HCT116 (cell line): ENCODE measurements at regions not wholly inside any gene's neighbourhood (a gene's known extent, or its start where the extent isn't known, plus 50 kb on each side); places are given as distances from the start of the nearest gene placed in this dataset.

Source experiments
- ATAC-seq: fragments of 200-7000 bp; cut with Tn5 transposase; 2 replicates; pipeline ENCODE4 v1.9.1; 2020; ENCODE audit warnings: mild to moderate bottlenecking, moderate library complexity
- BruUV-seq: library from RNA; stranded (reverse); fragments of 400-500 nt; replicated peaks from 2 replicates; lab custom pipeline; 2021; lab: Mats Ljungman, UMichigan
- CTCF ChIA-PET: fragments of 300-600 bp; sonication (Branson Sonifier 250); formaldehyde crosslinking; loops from one replicate; lab custom pipeline; 2021; ENCODE audit warnings: antibody characterized with exemption; lab: Charles Lee
- POLR2A ChIA-PET: fragments of 300-600, 350-600 bp; sonication (Branson Sonifier 250); formaldehyde crosslinking; loops from one replicate; lab custom pipeline; 2021; ENCODE audit warnings: antibody characterized with exemption; lab: Charles Lee
- RAD21 ChIA-PET, 2 experiments: fragments of 300-600 bp; sonication (Branson Sonifier 250); formaldehyde crosslinking; loops; one replicate each; lab custom pipeline; 2023; ENCODE audit warnings: low total read pairs in 2 of 2; ENCODE audit not compliant: uncharacterized antibody in 2 of 2, unreplicated experiment in 2 of 2, low non-redundant PET in 1 of 2; lab: Charles Lee
- DNase-seq: peaks from one replicate; pipeline ENCODE4 v3.0.0-alpha.2; 2010; ENCODE audit warnings: low read depth, low spot score
- H2AFZ ChIP-seq: fragments of 200-600 bp; shearing (Covaris generic), sonication (generic); 2 replicates; pipeline ENCODE4 v1.6.1; 2017; ENCODE audit warnings: low read depth, mixed run types, mixed read lengths, antibody characterized with exemption, low read length; ENCODE audit not compliant: poor library complexity, severe bottlenecking
- H3K27ac ChIP-seq: 2 replicates; pipeline ENCODE4 v1.5.1; 2012; ENCODE audit warnings: low read depth, low read length
- H3K27me3 ChIP-seq: fragments of 200-600 bp; sonication (generic); 2 replicates; pipeline ENCODE4 v1.6.1; 2016; ENCODE audit warnings: mixed run types, low read length, mixed read lengths; ENCODE audit not compliant: insufficient read depth
- H3K36me3 ChIP-seq, 2 experiments: fragments of 200-500 bp in 1 of 2; fragments of 200-600 bp in 1 of 2; sonication (Bioruptor generic) in 1 of 2; sonication (generic) in 1 of 2; 2 replicates each; pipeline versions ENCODE4 v1.5.1 to v1.6.1; 2014 to 2016; ENCODE audit warnings: low read length in 2 of 2, inconsistent platforms in 1 of 2, mixed read lengths in 1 of 2, mixed run types in 1 of 2; ENCODE audit not compliant: insufficient read depth in 2 of 2, control insufficient read depth in 1 of 2
- H3K4me1 ChIP-seq, 2 experiments: fragments of 200-600 bp in 1 of 2; sonication (generic) in 1 of 2; 2 replicates each; pipeline versions ENCODE4 v1.5.1 to v1.6.1; 2012 to 2017; ENCODE audit warnings: low read length in 2 of 2, inconsistent platforms in 1 of 2, mild to moderate bottlenecking in 1 of 2, mixed read lengths in 1 of 2, mixed run types in 1 of 2, moderate library complexity in 1 of 2; ENCODE audit not compliant: insufficient read depth in 2 of 2, control insufficient read depth in 1 of 2
- H3K4me2 ChIP-seq: fragments of 200-600 bp; sonication (generic); 2 replicates; pipeline ENCODE4 v1.6.1; 2017; ENCODE audit warnings: mixed run types, low read length, mixed read lengths
- H3K4me3 ChIP-seq, 2 experiments: fragments of 200-600 bp in 1 of 2; sonication (generic) in 1 of 2; replicated peaks in 1 of 2; 2 replicates each; pipeline ENCODE4 v1.5.1; 2011 to 2016; ENCODE audit warnings: low read length in 2 of 2, control low read depth in 1 of 2, low read depth in 1 of 2, mild to moderate bottlenecking in 1 of 2, mixed read lengths in 1 of 2, mixed run types in 1 of 2
- H3K79me2 ChIP-seq: fragments of 200-600 bp; sonication (generic); 2 replicates; pipeline ENCODE4 v1.6.1; 2017; ENCODE audit warnings: mild to moderate bottlenecking, mixed run types, low read length, moderate library complexity, mixed read lengths; ENCODE audit not compliant: insufficient read depth
- H3K9ac ChIP-seq: fragments of 200-600 bp; sonication (generic); 2 replicates; pipeline ENCODE4 v1.6.1; 2016; ENCODE audit warnings: low read length, mixed read lengths
- H3K9me2 ChIP-seq: fragments of 200-600 bp; sonication (generic), shearing (Covaris generic); 2 replicates; pipeline ENCODE4 v1.6.1; 2017; ENCODE audit warnings: mixed run types, mild to moderate bottlenecking, moderate library complexity; ENCODE audit not compliant: insufficient read depth
- H3K9me3 ChIP-seq, 2 experiments: fragments of 200-500 bp in 1 of 2; fragments of 200-600 bp in 1 of 2; sonication (Bioruptor generic) in 1 of 2; sonication (generic) in 1 of 2; 2 replicates each; pipeline ENCODE4 v1.6.1; 2014 to 2017; ENCODE audit warnings: low read length in 2 of 2, mixed read lengths in 2 of 2, inconsistent platforms in 1 of 2, low read depth in 1 of 2, mild to moderate bottlenecking in 1 of 2, mixed run types in 1 of 2, moderate library complexity in 1 of 2; ENCODE audit not compliant: control insufficient read depth in 1 of 2, insufficient read depth in 1 of 2
- H4K20me1 ChIP-seq: fragments of 200-600 bp; sonication (generic), shearing (Covaris generic); 2 replicates; pipeline ENCODE4 v1.6.1; 2017; ENCODE audit warnings: mixed run types, mild to moderate bottlenecking, moderate library complexity; ENCODE audit not compliant: insufficient read depth
- CBX3 ChIP-seq: IDR thresholded peaks from 2 replicates; pipeline ENCODE4 v1.6.1; 2012; ENCODE audit warnings: low read depth
- CEBPB ChIP-seq: IDR thresholded peaks from 2 replicates; pipeline ENCODE4 v1.6.1; 2012; ENCODE audit warnings: low read depth
- EGR1 ChIP-seq: IDR thresholded peaks from 2 replicates; pipeline ENCODE4 v1.6.1; 2012; ENCODE audit warnings: low read depth
- ELF1 ChIP-seq: IDR thresholded peaks from 2 replicates; pipeline ENCODE4 v1.6.1; 2012; ENCODE audit warnings: low read depth, borderline replicate concordance
- EZH2 ChIP-seq: fragments of 200-600 bp; sonication (generic); IDR thresholded peaks from 2 replicates; pipeline ENCODE4 v1.6.1; 2017; ENCODE audit warnings: antibody characterized with exemption, mixed run types
- EZH2phosphoT487 ChIP-seq: fragments of 200-600 bp; IDR thresholded peaks from 2 replicates; pipeline ENCODE4 v1.6.1; 2018; ENCODE audit warnings: antibody characterized with exemption, borderline replicate concordance
- FOSL1 ChIP-seq: IDR thresholded peaks from 2 replicates; pipeline ENCODE4 v1.6.1; 2012; ENCODE audit warnings: low read depth
- JUND ChIP-seq: IDR thresholded peaks from 2 replicates; pipeline ENCODE4 v1.6.1; 2012
- MAX ChIP-seq: IDR thresholded peaks from 2 replicates; pipeline ENCODE4 v1.6.1; 2012
- POLR2A ChIP-seq: IDR thresholded peaks from 2 replicates; pipeline ENCODE4 v1.7.0; 2011; ENCODE audit warnings: borderline replicate concordance; ENCODE audit not compliant: insufficient read depth, insufficient read length; ENCODE audit errors: extremely low read depth
- POLR2AphosphoS5 ChIP-seq: IDR thresholded peaks from 2 replicates; pipeline ENCODE4 v1.6.1; 2011; ENCODE audit warnings: mild to moderate bottlenecking, low read depth, low read length, moderate library complexity
- RAD21 ChIP-seq: IDR thresholded peaks from 2 replicates; pipeline ENCODE4 v1.6.1; 2012; ENCODE audit warnings: low read depth, mild to moderate bottlenecking
- SP1 ChIP-seq: IDR thresholded peaks from 2 replicates; pipeline ENCODE4 v1.6.1; 2012; ENCODE audit warnings: low read depth
- SRF ChIP-seq: IDR thresholded peaks from 2 replicates; pipeline ENCODE4 v1.6.1; 2012; ENCODE audit warnings: low read depth
- TCF7L2 ChIP-seq: IDR thresholded peaks from 2 replicates; pipeline ENCODE4 v1.7.0; 2011; ENCODE audit warnings: borderline replicate concordance, inconsistent platforms; ENCODE audit not compliant: insufficient read depth, insufficient read length; ENCODE audit errors: extremely low read depth
- YY1 ChIP-seq: IDR thresholded peaks from 2 replicates; pipeline ENCODE4 v1.6.1; 2011; ENCODE audit warnings: low read length, low read depth, moderate library complexity, mild to moderate bottlenecking; ENCODE audit not compliant: insufficient replicate concordance; ENCODE audit errors: extremely low read depth
- ZNF274 ChIP-seq: fragments of 200-500 bp; sonication (Bioruptor generic); IDR thresholded peaks from 2 replicates; pipeline ENCODE4 v1.6.1; 2014; ENCODE audit warnings: mild to moderate bottlenecking, low read depth, low read length, inconsistent platforms
- intact Hi-C: fragments of 100-400 bp; cut with micrococcal nuclease; formaldehyde crosslinking; loops from 2 replicates; pipeline ENCODE4 v1.10.0; 2022
- TF ChIP-seq, protein P1 (sequence below): IDR thresholded peaks from 2 replicates; pipeline ENCODE4 v1.6.1; 2012; ENCODE audit warnings: low read depth
- TF ChIP-seq, protein P2 (sequence below): IDR thresholded peaks from 2 replicates; pipeline ENCODE4 v1.6.1; 2012

DNA sequence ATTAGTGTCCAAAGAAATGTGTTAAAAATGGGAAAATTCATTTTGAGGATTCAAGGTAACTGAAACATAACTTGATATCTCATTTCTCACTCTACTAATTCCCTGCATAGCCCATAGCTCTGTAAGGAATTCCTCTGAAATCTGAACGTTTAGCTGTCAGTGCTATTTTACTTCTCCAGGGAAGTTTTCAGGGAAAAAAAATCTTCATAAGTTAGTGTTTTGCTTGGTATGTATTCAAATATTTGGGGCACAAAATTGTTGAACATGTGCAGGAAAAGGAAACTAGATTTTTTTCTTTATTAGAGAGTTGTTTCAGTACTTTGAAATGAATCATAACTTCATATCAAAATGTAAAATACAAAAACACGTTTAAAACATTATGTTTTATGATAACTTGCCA lies 891.4 kb downstream of the CENPC start:
- H3K27me3 ChIP-seq = no peaks in the 10 kb centered on the region
- no peak overlapping the region for H3K27ac ChIP-seq
- BruUV-seq = no TSS peak
- no peak overlapping the region for H3K4me2 ChIP-seq
- H3K79me2 ChIP-seq = no peaks in the 10 kb centered on the region
- intact Hi-C loops = no loop called here
- H3K36me3 ChIP-seq = no peaks in the 10 kb centered on the region
- ChIA-PET POLR2A (no interaction called here), CTCF (no interaction called here), RAD21 (no interaction called here)
- no peaks in the 10 kb centered on the region for H4K20me1 ChIP-seq
- ATAC-seq = no peak
- TF ChIP-seq SP1 (no peak), POLR2AphosphoS5 (no peak), POLR2A (no peak), RAD21 (no peak), CEBPB (no peak), EZH2 (no peak), ELF1 (no peak), ZNF274 (no peak), SRF (no peak), EGR1 (no peak), MAX (no peak), FOSL1 (no peak), YY1 (no peak), TCF7L2 (no peak), EZH2phosphoT487 (no peak), JUND (no peak), CBX3 (no peak)
- TF ChIP-seq, protein P1, sequence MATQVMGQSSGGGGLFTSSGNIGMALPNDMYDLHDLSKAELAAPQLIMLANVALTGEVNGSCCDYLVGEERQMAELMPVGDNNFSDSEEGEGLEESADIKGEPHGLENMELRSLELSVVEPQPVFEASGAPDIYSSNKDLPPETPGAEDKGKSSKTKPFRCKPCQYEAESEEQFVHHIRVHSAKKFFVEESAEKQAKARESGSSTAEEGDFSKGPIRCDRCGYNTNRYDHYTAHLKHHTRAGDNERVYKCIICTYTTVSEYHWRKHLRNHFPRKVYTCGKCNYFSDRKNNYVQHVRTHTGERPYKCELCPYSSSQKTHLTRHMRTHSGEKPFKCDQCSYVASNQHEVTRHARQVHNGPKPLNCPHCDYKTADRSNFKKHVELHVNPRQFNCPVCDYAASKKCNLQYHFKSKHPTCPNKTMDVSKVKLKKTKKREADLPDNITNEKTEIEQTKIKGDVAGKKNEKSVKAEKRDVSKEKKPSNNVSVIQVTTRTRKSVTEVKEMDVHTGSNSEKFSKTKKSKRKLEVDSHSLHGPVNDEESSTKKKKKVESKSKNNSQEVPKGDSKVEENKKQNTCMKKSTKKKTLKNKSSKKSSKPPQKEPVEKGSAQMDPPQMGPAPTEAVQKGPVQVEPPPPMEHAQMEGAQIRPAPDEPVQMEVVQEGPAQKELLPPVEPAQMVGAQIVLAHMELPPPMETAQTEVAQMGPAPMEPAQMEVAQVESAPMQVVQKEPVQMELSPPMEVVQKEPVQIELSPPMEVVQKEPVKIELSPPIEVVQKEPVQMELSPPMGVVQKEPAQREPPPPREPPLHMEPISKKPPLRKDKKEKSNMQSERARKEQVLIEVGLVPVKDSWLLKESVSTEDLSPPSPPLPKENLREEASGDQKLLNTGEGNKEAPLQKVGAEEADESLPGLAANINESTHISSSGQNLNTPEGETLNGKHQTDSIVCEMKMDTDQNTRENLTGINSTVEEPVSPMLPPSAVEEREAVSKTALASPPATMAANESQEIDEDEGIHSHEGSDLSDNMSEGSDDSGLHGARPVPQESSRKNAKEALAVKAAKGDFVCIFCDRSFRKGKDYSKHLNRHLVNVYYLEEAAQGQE = no peak
- TF ChIP-seq, protein P2, sequence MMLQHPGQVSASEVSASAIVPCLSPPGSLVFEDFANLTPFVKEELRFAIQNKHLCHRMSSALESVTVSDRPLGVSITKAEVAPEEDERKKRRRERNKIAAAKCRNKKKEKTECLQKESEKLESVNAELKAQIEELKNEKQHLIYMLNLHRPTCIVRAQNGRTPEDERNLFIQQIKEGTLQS = no peak
- H3K9me2 ChIP-seq = no peaks in the 10 kb centered on the region
- H3K9ac ChIP-seq = no peak overlapping the region
- H2AFZ ChIP-seq = no peak overlapping the region
- DNase-seq = no peak
- H3K4me1 ChIP-seq = no peaks in the 10 kb centered on the region
- H3K9me3 ChIP-seq = peaks cover 6 to 17% of the 10 kb centered on the region in 2 experiments; a peak in 2 of 4 replicates
- H3K4me3 ChIP-seq = no peak overlapping the region
